Epithelial cell of esophagus (primary cell): ENCODE measurements at regions not wholly inside any gene's neighbourhood (a gene's known extent, or its start where the extent isn't known, plus 50 kb on each side); places are given as distances from the start of the nearest gene placed in this dataset.

Experiments used
- DNase-seq: peaks from one replicate; pipeline ENCODE4 v3.0.0; 2010; ENCODE audit warnings: low read depth
- H3K4me3 ChIP-seq: 2 replicates; pipeline ENCODE4 v1.5.1; 2011; ENCODE audit warnings: mild to moderate bottlenecking, low read length, control low read depth
- CTCF ChIP-seq: IDR thresholded peaks from 2 replicates; pipeline ENCODE4 v1.5.1; 2011; ENCODE audit warnings: low read depth, mild to moderate bottlenecking, low read length, control low read depth, inconsistent platforms; ENCODE audit not compliant: insufficient read depth; ENCODE audit errors: missing control alignments

- no peak overlapping the region for H3K4me3 ChIP-seq
- no peak for TF ChIP-seq CTCF
- no peak for DNase-seq
These were observed 2396.8 kb upstream of the C9orf72 start for GRCh38 chr9:29969856-29970647.

DNA sequence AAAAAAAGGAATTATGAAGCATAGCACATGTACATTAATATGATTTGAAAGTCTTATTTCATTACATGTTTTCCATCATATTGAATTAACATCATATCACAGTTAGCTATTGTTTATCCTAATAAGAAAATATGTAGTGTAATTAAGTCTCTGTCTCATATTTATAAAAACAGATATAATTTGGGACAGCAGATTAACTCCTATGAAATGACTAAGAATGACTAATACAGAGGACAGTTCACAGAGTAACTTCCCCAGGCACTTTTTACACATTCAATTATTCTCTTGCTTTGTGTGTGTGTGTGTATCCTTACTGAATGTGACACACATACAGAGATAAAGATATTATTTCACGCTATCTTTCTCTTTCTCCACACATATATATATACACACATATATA, 2400.9 kb upstream of the C9orf72 start:
- no peak for TF ChIP-seq CTCF
- no peak overlapping the region for H3K4me3 ChIP-seq
- peak; percentile 10 for DNase-seq

DNA sequence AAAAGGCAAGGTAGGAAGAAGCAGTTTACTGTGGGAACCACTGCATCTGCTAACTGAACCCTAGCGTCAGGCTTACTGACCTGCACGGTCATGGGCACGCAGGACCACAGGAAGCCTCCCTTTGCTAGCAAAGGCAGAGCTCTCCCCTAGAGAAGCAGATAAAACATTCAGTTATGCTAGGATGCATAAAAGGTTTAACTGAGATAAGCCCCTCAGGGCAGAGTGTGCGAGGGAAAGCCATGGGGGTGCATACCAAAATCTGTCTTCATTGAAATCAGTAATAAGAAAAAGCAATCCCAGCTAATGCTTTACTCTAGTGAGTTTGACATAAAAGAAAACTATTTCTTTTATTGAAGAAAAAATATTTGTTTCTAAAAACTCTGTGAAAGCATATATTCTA, 2403.7 kb upstream of the C9orf72 start:
- no peak for DNase-seq
- no peak for TF ChIP-seq CTCF
- H3K4me3 ChIP-seq, result no peak overlapping the region

DNA sequence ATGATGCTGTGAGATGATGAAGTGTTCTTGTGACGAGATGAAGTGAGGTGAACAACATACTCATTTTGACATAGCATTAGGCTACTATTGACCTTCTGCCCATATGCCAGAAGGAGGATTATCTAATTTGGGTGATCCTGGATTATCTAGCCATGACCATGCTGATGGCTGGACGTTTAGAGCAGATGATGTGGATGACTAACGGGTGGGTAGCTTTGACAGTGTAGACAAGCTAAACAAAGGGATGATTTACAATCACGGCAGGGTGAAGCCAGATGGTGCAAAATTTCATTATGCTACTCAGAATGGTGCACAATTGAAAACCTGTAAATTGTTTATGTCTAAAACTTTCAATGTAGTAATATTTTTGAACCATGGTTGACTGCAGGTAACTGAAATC, 2403.4 kb upstream of the ACO1 start:
- no peak for TF ChIP-seq CTCF
- H3K4me3 ChIP-seq, result no peak overlapping the region
- DNase-seq, result no peak

GRCh38 chr9:29999645-30000044, 2384.8 kb upstream of the ACO1 start:
- no peak overlapping the region for H3K4me3 ChIP-seq
- no peak for DNase-seq
- no peak for TF ChIP-seq CTCF

DNA sequence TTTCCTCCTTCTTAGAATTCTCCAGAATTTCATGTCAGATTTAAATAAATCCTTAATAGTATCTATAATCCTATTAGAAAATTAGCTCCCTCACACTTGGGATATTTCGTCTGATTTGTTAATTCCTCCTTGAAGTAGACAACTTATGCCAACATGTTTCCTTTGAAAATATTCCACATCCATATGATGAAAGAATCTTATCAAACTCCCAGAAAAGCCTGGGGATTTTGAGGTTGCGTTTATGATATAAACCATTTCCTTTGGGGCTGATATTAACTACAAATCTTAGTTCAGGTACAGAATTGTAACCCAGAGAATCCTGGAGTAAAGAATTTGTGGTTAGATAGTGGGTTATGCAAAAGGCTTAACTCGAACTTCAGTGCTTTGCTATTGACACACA, 2373.8 kb upstream of the ACO1 start:
- no peak for TF ChIP-seq CTCF
- no peak for DNase-seq
- H3K4me3 ChIP-seq, result no peak overlapping the region

DNA sequence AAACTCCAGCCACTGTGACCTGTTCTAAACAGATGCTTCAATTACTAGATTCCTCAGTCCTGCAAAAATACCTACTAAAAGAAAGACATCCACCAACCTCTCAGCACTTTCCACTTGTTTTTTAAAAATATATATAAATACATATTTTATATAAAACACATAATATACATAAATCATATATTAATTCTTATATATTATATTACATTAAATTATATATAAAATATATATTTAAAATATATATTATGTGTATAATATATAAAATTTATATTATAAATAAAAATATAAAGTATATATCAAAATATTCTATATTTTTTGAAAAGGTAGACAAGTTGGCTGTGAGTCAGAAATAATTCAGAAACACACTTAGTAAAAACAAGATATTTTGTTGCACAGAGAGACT, 2371.8 kb upstream of the ACO1 start:
- no peak overlapping the region for H3K4me3 ChIP-seq
- TF ChIP-seq CTCF, result no peak
- DNase-seq, result no peak
